Cardiac muscle cell (in vitro differentiated cells and primary cell): ENCODE measurements at regions not wholly inside any gene's neighbourhood (a gene's known extent, or its start where the extent isn't known, plus 50 kb on each side); places are given as distances from the start of the nearest gene placed in this dataset.
A peak's percentile ranks its signal among the peaks of the same experiment; 100 is the strongest.

Source experiments
- DNase-seq, 2 donors: peaks; one replicate each; pipeline versions ENCODE4 v3.0.0 to v3.0.0-alpha.2; 2010 to 2017; ENCODE audit warnings: low read depth in 1 of 2, low spot score in 1 of 2
- H3K27ac ChIP-seq: fragments of 200-600 bp; sonication (generic); 2 replicates; pipeline ENCODE4 v1.5.1; 2016
- H3K27me3 ChIP-seq: fragments of 200-600 bp; sonication (generic); 2 replicates; pipeline ENCODE4 v1.6.0; 2016; ENCODE audit warnings: control low read depth
- H3K36me3 ChIP-seq: fragments of 200-600 bp; sonication (generic); 2 replicates; pipeline ENCODE4 v1.5.1; 2016; ENCODE audit warnings: control low read depth
- H3K4me1 ChIP-seq: fragments of 200-600 bp; sonication (generic); 2 replicates; pipeline ENCODE4 v1.8.1; 2017; ENCODE audit warnings: low read depth, mild to moderate bottlenecking, mixed run types
- H3K4me3 ChIP-seq: fragments of 200-600 bp; sonication (generic); 2 replicates; pipeline ENCODE4 v1.5.1; 2016; ENCODE audit warnings: mild to moderate bottlenecking
- H3K9me3 ChIP-seq: fragments of 200-600 bp; sonication (generic); 2 replicates; pipeline ENCODE4 v1.5.1; 2017; ENCODE audit warnings: low read depth, mild to moderate bottlenecking, control low read depth
- TF ChIP-seq, protein P1 (sequence below): IDR thresholded peaks from 2 replicates; pipeline ENCODE4 v1.5.1; 2012; ENCODE audit warnings: low read depth, mild to moderate bottlenecking, low read length

DNA sequence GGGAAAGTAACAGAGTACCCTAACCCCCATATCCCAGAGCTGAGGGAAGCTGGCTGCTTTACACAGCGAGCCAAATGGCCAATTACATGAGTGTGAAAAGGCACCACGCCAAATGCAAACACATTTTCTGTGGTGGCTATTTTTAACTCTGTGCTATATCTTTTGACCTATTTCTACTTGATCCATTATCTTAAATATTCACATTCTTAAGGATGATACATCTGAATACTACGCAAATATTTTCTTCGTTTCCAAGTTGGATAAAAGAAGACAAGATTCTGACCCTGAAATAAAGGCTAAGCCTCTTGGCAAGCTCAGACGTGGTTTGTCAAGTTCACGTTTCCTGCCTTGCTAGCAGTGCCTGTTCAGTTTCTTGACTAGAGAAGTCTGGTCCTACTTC lies 146.7 kb upstream of the TMEM196 start:
- no peaks in the 10 kb centered on the region for H3K9me3 ChIP-seq
- no peaks in the 10 kb centered on the region for H3K27me3 ChIP-seq
- TF ChIP-seq, protein P1, sequence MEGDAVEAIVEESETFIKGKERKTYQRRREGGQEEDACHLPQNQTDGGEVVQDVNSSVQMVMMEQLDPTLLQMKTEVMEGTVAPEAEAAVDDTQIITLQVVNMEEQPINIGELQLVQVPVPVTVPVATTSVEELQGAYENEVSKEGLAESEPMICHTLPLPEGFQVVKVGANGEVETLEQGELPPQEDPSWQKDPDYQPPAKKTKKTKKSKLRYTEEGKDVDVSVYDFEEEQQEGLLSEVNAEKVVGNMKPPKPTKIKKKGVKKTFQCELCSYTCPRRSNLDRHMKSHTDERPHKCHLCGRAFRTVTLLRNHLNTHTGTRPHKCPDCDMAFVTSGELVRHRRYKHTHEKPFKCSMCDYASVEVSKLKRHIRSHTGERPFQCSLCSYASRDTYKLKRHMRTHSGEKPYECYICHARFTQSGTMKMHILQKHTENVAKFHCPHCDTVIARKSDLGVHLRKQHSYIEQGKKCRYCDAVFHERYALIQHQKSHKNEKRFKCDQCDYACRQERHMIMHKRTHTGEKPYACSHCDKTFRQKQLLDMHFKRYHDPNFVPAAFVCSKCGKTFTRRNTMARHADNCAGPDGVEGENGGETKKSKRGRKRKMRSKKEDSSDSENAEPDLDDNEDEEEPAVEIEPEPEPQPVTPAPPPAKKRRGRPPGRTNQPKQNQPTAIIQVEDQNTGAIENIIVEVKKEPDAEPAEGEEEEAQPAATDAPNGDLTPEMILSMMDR, result no peak
- H3K36me3 ChIP-seq, result no peaks in the 10 kb centered on the region
- DNase-seq, result peak in 1 of 2 donors; percentile 92
- no peak overlapping the region for H3K4me3 ChIP-seq
- no peaks in the 10 kb centered on the region for H3K4me1 ChIP-seq
- H3K27ac ChIP-seq, result no peak overlapping the region

DNA sequence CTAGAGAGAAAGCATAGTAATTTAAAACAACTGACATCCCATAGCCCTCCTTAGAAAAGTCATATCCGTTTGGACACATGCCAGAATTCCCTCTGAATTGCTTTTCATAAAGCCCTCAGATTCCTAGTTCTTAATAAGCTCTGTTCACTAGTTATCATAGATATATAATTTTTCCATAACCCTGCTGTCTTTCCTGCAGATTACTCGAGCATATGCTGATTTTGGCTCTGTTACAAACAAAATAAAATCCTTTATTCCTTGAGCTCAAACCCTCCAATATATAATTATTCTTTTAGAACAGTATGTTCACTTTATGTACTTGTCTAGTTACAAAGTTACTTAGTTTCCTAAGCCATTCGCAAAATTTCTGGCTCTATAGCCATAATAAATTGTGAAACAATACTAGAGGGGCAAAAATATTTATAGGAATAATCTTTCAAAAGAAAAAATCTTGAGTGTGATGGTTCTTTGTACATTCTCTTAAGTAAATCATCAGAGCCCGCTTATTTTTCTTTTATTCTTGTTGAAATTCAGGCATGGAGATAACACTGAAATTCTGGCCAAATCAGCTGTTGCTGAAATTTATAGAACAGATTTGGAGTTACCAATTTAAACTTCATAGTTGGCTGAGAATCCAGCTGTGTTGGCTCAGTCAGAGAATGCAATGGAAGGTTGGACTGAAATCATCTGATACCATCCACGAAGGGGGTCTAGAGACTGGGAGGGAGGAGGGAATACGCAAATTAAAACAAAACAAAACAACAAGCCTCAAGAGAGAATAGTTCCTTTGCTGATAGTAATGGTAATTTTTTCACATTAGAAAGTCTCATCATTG lies 146.1 kb upstream of the TMEM196 start:
- no peaks in the 10 kb centered on the region for H3K4me1 ChIP-seq
- peak in 1 of 2 donors; percentile 83 for DNase-seq
- no peak overlapping the region for H3K4me3 ChIP-seq
- H3K36me3 ChIP-seq, result no peaks in the 10 kb centered on the region
- H3K27me3 ChIP-seq, result no peaks in the 10 kb centered on the region
- no peak overlapping the region for H3K27ac ChIP-seq
- H3K9me3 ChIP-seq, result no peaks in the 10 kb centered on the region
- TF ChIP-seq, protein P1, result no peak

DNA sequence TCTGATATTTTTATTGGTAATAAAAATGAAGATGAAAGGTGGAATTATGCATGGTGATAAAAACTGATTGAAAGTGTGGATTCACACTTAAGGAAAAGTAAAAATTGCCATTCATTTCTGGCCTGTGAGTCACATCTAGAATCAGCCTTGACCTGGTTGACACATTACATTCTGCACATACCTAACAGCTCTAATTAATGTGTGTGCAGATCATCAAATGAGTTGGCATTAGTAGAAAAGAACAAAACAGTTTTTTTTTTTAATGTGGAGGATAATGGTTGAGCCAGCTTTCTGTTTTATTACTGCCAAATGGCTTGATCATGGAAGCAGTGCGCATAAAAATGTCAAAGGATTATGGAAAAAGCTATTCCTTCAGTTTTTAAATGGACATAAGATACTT lies 142.6 kb upstream of the TMEM196 start:
- no peaks in the 10 kb centered on the region for H3K4me1 ChIP-seq
- no peaks in the 10 kb centered on the region for H3K9me3 ChIP-seq
- H3K27me3 ChIP-seq, result no peaks in the 10 kb centered on the region
- H3K4me3 ChIP-seq, result no peak overlapping the region
- DNase-seq, result peak in 1 of 2 donors; percentile 17
- no peaks in the 10 kb centered on the region for H3K36me3 ChIP-seq
- TF ChIP-seq, protein P1, result no peak
- H3K27ac ChIP-seq, result no peak overlapping the region

DNA sequence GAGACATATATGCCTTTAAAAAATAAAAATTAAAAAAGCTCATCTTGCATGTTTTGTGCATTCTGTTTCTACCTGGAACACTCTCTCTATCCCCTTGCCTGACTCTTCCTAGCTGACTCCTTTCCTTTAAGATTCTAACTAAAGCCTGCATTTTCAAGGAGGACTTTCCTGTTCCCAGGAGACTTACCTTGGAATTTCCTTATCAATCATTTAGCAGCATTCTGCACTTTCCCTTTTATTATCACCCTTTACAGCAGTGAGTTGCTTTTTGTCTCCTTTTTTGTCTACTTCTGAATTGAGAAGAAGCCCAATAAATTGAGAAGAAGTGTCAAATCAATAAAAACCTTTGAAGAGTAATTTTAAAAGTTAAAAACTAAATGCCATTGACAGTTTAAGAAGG lies 142.2 kb upstream of the TMEM196 start:
- Histone ChIP-seq H3K4me3 (no peak overlapping the region), H3K9me3 (no peaks in the 10 kb centered on the region), H3K36me3 (no peaks in the 10 kb centered on the region), H3K27me3 (no peaks in the 10 kb centered on the region), H3K27ac (no peak overlapping the region), H3K4me1 (no peaks in the 10 kb centered on the region)
- no peak for DNase-seq
- TF ChIP-seq, protein P1, result no peak

DNA sequence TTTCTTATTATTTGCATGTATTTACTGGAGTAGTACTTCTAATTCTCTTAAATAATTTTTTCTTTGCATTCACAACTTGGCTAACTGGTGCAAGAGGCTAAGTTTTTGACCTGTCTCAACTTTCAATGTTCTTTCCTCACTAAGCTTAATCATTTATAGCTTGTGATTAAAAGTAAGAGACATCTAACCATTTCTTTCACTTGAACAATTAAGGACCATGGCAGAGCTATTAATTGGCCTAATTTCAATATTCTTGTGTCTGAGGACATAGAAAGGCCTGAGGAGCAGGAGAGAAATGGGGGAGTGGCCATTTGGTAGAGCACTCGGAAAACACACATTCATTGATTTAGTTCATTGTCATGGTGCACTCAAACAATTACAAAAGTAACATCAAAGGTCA lies 141.4 kb upstream of the TMEM196 start:
- TF ChIP-seq, protein P1, result no peak
- no peaks in the 10 kb centered on the region for H3K27me3 ChIP-seq
- H3K4me3 ChIP-seq, result no peak overlapping the region
- H3K36me3 ChIP-seq, result no peaks in the 10 kb centered on the region
- H3K27ac ChIP-seq, result no peak overlapping the region
- H3K9me3 ChIP-seq, result no peaks in the 10 kb centered on the region
- DNase-seq, result no peak
- H3K4me1 ChIP-seq, result no peaks in the 10 kb centered on the region
